HTR-8/SVneo (cell line): ENCODE measurements at regions not wholly inside any gene's neighbourhood (a gene's known extent, or its start where the extent isn't known, plus 50 kb on each side); places are given as distances from the start of the nearest gene placed in this dataset.
"Not testable (repeated sequence)": the region's sequence is repeated elsewhere in the genome, so short reads cannot be mapped to it uniquely, and the experiment has no call there.

Experiments used
- DNase-seq: peaks from one replicate; pipeline ENCODE4 v3.0.0; 2011; ENCODE audit warnings: low spot score, mixed read lengths; ENCODE audit not compliant: insufficient read length
- FAIRE-seq: peaks from 2 replicates; lab custom pipeline; 2011; peaks lifted over from hg19 to GRCh38; lab: Jason Lieb, UNC

- DNase-seq (no peak), FAIRE-seq (no peak)
Measured at GRCh38 chr6:103734016-103734415, 1125.7 kb downstream of the HACE1 start.

- no peak for FAIRE-seq
- no peak for DNase-seq
Measured at GRCh38 chr6:103729658-103730057, 1130.1 kb downstream of the HACE1 start.

GRCh38 chr6:103723438-103724322, 1136.0 kb downstream of the HACE1 start:
- FAIRE-seq (no peak), DNase-seq (no peak)

GRCh38 chr6:103722683-103723082, 1137.0 kb downstream of the HACE1 start:
- DNase-seq (no peak), FAIRE-seq (no peak)

- DNase-seq (no peak), FAIRE-seq (no peak)
Measured at GRCh38 chr6:103721923-103722322, 1137.8 kb downstream of the HACE1 start.

- no peak for DNase-seq
- no peak for FAIRE-seq
Measured at GRCh38 chr6:103720393-103720792, 1139.3 kb downstream of the HACE1 start.

GRCh38 chr6:103719545-103719944, 1140.2 kb downstream of the HACE1 start:
- DNase-seq: no peak
- FAIRE-seq: no peak

- DNase-seq (no peak), FAIRE-seq (no peak)
Measured at GRCh38 chr6:103715269-103715668, 1144.5 kb downstream of the HACE1 start.

GRCh38 chr6:103709236-103709635, 1150.5 kb downstream of the HACE1 start:
- FAIRE-seq: peak; percentile 57
- not testable (repeated sequence) for DNase-seq

GRCh38 chr6:103707596-103708325, 1152.0 kb downstream of the HACE1 start:
- DNase-seq: no peak
- FAIRE-seq: no peak

GRCh38 chr6:103699769-103700168, 1160.0 kb downstream of the HACE1 start:
- DNase-seq (no peak), FAIRE-seq (no peak)

- FAIRE-seq (no peak), DNase-seq (no peak)
Measured at GRCh38 chr6:103687430-103687829, 1172.3 kb downstream of the HACE1 start.

GRCh38 chr6:103680116-103680515, 1179.6 kb downstream of the HACE1 start:
- no peak for DNase-seq
- no peak for FAIRE-seq

GRCh38 chr6:103677290-103677689, 1182.4 kb downstream of the HACE1 start:
- FAIRE-seq (no peak), DNase-seq (no peak)

- DNase-seq (peak; percentile 2), FAIRE-seq (no peak)
Measured at GRCh38 chr6:103675807-103676406, 1183.8 kb downstream of the HACE1 start.

- FAIRE-seq (no peak), DNase-seq (no peak)
Measured at GRCh38 chr6:103674790-103675189, 1184.9 kb downstream of the HACE1 start.

GRCh38 chr6:103672169-103672568, 1187.5 kb downstream of the HACE1 start:
- no peak for FAIRE-seq
- no peak for DNase-seq

GRCh38 chr6:103629613-103630012, 1230.1 kb downstream of the HACE1 start:
- DNase-seq (no peak), FAIRE-seq (no peak)

GRCh38 chr6:103617642-103618041, 1242.1 kb downstream of the HACE1 start:
- DNase-seq: no peak

GRCh38 chr6:103587722-103588121, 1272.0 kb downstream of the HACE1 start:
- no peak for DNase-seq
- FAIRE-seq: no peak

More at GRCh38 chr6:103617642-103618041, 1242.1 kb downstream of the HACE1 start:
- no peak for FAIRE-seq

- FAIRE-seq (no peak), DNase-seq (no peak)
Measured at GRCh38 chr6:103578115-103578514, 1281.6 kb downstream of the HACE1 start.
